ENCODE measurements at regions not wholly inside any gene's neighbourhood (a gene's known extent, or its start where the extent isn't known, plus 50 kb on each side); places are given as distances from the start of the nearest gene placed in this dataset.

- no peaks in the 10 kb centered on the region for H3K27me3 Mint-ChIP-seq
- no peak overlapping the region for H3K27ac ChIP-seq (ENCODE audit: low read depth in 1 of 2, low read length in 2 of 2)
- no peak overlapping the region for H3K27ac Mint-ChIP-seq
- ATAC-seq (ENCODE audit: poor library complexity), result no peak
- no peak overlapping the region for H3K4me3 Mint-ChIP-seq
- no peaks in the 10 kb centered on the region for H3K9me3 ChIP-seq (ENCODE audit: control insufficient read depth in 1 of 2, insufficient read depth in 1 of 2, low read length in 2 of 2)
- intact Hi-C loops (cut with DNase I, micrococcal nuclease), result no loop called here
- POLR2A ChIA-PET, result no interaction called here
- H3K4me3 ChIP-seq (ENCODE audit: low read length), result no peak overlapping the region
- peaks cover 7% of the 10 kb centered on the region for H3K9me3 Mint-ChIP-seq
- H3K4me1 Mint-ChIP-seq (ENCODE audit: low read depth), result no peaks in the 10 kb centered on the region
- H3K36me3 ChIP-seq (ENCODE audit: insufficient read depth, low read length), result no peaks in the 10 kb centered on the region
- H3K36me3 Mint-ChIP-seq (ENCODE audit: low read depth), result no peaks in the 10 kb centered on the region
- no peak for DNase-seq
- H3K27me3 ChIP-seq (ENCODE audit: control insufficient read depth in 1 of 2, insufficient read depth in 2 of 2, low read length in 2 of 2), result no peaks in the 10 kb centered on the region
- CTCF ChIA-PET, result no interaction called here
- no peaks in the 10 kb centered on the region for H3K4me1 ChIP-seq (ENCODE audit: insufficient read depth, low read length)
- TF ChIP-seq CTCF (IDR thresholded peaks at IDR 0.05), result no peak
Observed at GRCh38 chr13:107271227-107271626, 703.3 kb upstream of the ARGLU1 start.

- intact Hi-C loops (cut with DNase I, micrococcal nuclease), result no loop called here
- ATAC-seq (ENCODE audit: poor library complexity) (no peak), DNase-seq (no peak)
- H3K9me3 Mint-ChIP-seq, result peaks cover 7% of the 10 kb centered on the region
- H3K27ac Mint-ChIP-seq, result no peak overlapping the region
- H3K4me1 Mint-ChIP-seq (ENCODE audit: low read depth), result no peaks in the 10 kb centered on the region
- H3K4me3 Mint-ChIP-seq, result no peak overlapping the region
- H3K4me1 ChIP-seq (ENCODE audit: insufficient read depth, low read length), result no peaks in the 10 kb centered on the region
- H3K9me3 ChIP-seq (ENCODE audit: control insufficient read depth in 1 of 2, insufficient read depth in 1 of 2, low read length in 2 of 2), result no peaks in the 10 kb centered on the region
- H3K27me3 Mint-ChIP-seq, result no peaks in the 10 kb centered on the region
- H3K36me3 ChIP-seq (ENCODE audit: insufficient read depth, low read length), result no peaks in the 10 kb centered on the region
- no peaks in the 10 kb centered on the region for H3K27me3 ChIP-seq (ENCODE audit: control insufficient read depth in 1 of 2, insufficient read depth in 2 of 2, low read length in 2 of 2)
- POLR2A ChIA-PET, result no interaction called here
- no peaks in the 10 kb centered on the region for H3K36me3 Mint-ChIP-seq (ENCODE audit: low read depth)
- CTCF ChIA-PET, result no interaction called here
- no peak overlapping the region for H3K4me3 ChIP-seq (ENCODE audit: low read length)
- no peak for TF ChIP-seq CTCF (IDR thresholded peaks at IDR 0.05)
- H3K27ac ChIP-seq (ENCODE audit: low read depth in 1 of 2, low read length in 2 of 2), result no peak overlapping the region
Observed at GRCh38 chr13:107266657-107267056, 698.7 kb upstream of the ARGLU1 start.

- no peak overlapping the region for H3K4me3 ChIP-seq (ENCODE audit: low read length)
- H3K27me3 ChIP-seq (ENCODE audit: control insufficient read depth in 1 of 2, insufficient read depth in 2 of 2, low read length in 2 of 2), result no peaks in the 10 kb centered on the region
- ChIA-PET CTCF (no interaction called here), POLR2A (no interaction called here)
- DNase-seq, result no peak
- Mint-ChIP-seq H3K27me3 (no peaks in the 10 kb centered on the region), H3K36me3 (ENCODE audit: low read depth) (no peaks in the 10 kb centered on the region), H3K4me3 (no peak overlapping the region), H3K27ac (no peak overlapping the region), H3K4me1 (ENCODE audit: low read depth) (no peaks in the 10 kb centered on the region), H3K9me3 (no peaks in the 10 kb centered on the region)
- H3K36me3 ChIP-seq (ENCODE audit: insufficient read depth, low read length), result no peaks in the 10 kb centered on the region
- H3K4me1 ChIP-seq (ENCODE audit: insufficient read depth, low read length), result no peaks in the 10 kb centered on the region
- no peak for TF ChIP-seq CTCF (IDR thresholded peaks at IDR 0.05)
- intact Hi-C loops (cut with DNase I, micrococcal nuclease), result no loop called here
- H3K27ac ChIP-seq (ENCODE audit: low read depth in 1 of 2, low read length in 2 of 2), result no peak overlapping the region
- no peak for ATAC-seq (ENCODE audit: poor library complexity)
- H3K9me3 ChIP-seq (ENCODE audit: control insufficient read depth in 1 of 2, insufficient read depth in 1 of 2, low read length in 2 of 2), result no peaks in the 10 kb centered on the region
Observed at GRCh38 chr13:107258599-107259187, 690.8 kb upstream of the ARGLU1 start.

Data from CD4-positive, alpha-beta T cell (primary cell).